IMR-90 (cell line): ENCODE measurements at regions not wholly inside any gene's neighbourhood (a gene's known extent, or its start where the extent isn't known, plus 50 kb on each side); places are given as distances from the start of the nearest gene placed in this dataset.

Experiments
- ATAC-seq: fragments of 200-7000 bp; cut with Tn5 transposase; 2 replicates; pipeline ENCODE4 v1.9.1; 2020; ENCODE audit warnings: low read depth, mild to moderate bottlenecking, moderate library complexity
- BruUV-seq: library from RNA; stranded (reverse); fragments of 400-500 nt; replicated peaks from 2 replicates; lab custom pipeline; 2021; lab: Mats Ljungman, UMichigan
- CTCF ChIA-PET: fragments of 300-600 bp; formaldehyde crosslinking; extraction: SDS; loops from one replicate; lab custom pipeline; 2021; ENCODE audit warnings: antibody characterized with exemption; lab: Yijun Ruan, JAX
- POLR2A ChIA-PET: fragments of 300-600 bp; sonication (Branson Sonifier 250); formaldehyde crosslinking; loops from one replicate; lab custom pipeline; 2022; ENCODE audit warnings: antibody characterized with exemption; ENCODE audit not compliant: unreplicated experiment; lab: Charles Lee
- DNase-seq: peaks from one replicate; pipeline ENCODE4 v3.0.0; 2013
- H2AFZ ChIP-seq: replicated peaks from 2 replicates; pipeline ENCODE3; 2013; ENCODE audit warnings: low read length, mild to moderate bottlenecking; ENCODE audit not compliant: poor library complexity
- H2AK5ac ChIP-seq: 2 replicates; pipeline ENCODE4 v1.6.1; 2013; ENCODE audit warnings: low read depth, low read length, inconsistent platforms
- H2AK9ac ChIP-seq: replicated peaks from 2 replicates; pipeline ENCODE3; 2013; ENCODE audit warnings: mild to moderate bottlenecking, low read depth, low read length, moderate library complexity; ENCODE audit not compliant: poor library complexity
- H2BK120ac ChIP-seq: 2 replicates; pipeline ENCODE4 v1.6.1; 2013; ENCODE audit warnings: low read depth, low read length, inconsistent platforms
- H2BK15ac ChIP-seq: 3 replicates; pipeline ENCODE4 v1.6.1; 2013; ENCODE audit warnings: low read depth, low read length, inconsistent platforms
- H2BK20ac ChIP-seq: 2 replicates; pipeline ENCODE4 v1.6.1; 2013; ENCODE audit warnings: low read depth, mild to moderate bottlenecking, inconsistent platforms, low read length, moderate library complexity
- H2BK5ac ChIP-seq: 2 replicates; pipeline ENCODE4 v1.6.1; 2013; ENCODE audit warnings: mild to moderate bottlenecking, low read depth, low read length, inconsistent platforms; ENCODE audit not compliant: poor library complexity, severe bottlenecking
- H3K14ac ChIP-seq: replicated peaks from 2 replicates; pipeline ENCODE4 v1.6.1; 2013; ENCODE audit warnings: low read depth, low read length, inconsistent platforms
- H3K18ac ChIP-seq: 2 replicates; pipeline ENCODE4 v1.6.1; 2013; ENCODE audit warnings: low read depth, low read length, control low read depth
- H3K23ac ChIP-seq: 2 replicates; pipeline ENCODE4 v1.6.1; 2013; ENCODE audit warnings: low read depth, low read length, inconsistent platforms
- H3K27ac ChIP-seq: 2 replicates; pipeline ENCODE4 v1.5.1; 2013; ENCODE audit warnings: mild to moderate bottlenecking, control low read depth, low read length; ENCODE audit not compliant: insufficient read depth
- H3K27me3 ChIP-seq: 2 replicates; pipeline ENCODE4 v1.6.1; 2013; ENCODE audit warnings: low read length; ENCODE audit not compliant: control insufficient read depth, insufficient read depth
- H3K36me3 ChIP-seq: 2 replicates; pipeline ENCODE4 v1.6.1; 2013; ENCODE audit warnings: low read length, mixed read lengths; ENCODE audit not compliant: control insufficient read depth, insufficient read depth
- H3K4ac ChIP-seq: 2 replicates; pipeline ENCODE4 v1.6.1; 2013; ENCODE audit warnings: low read depth, low read length, inconsistent platforms
- H3K4me1 ChIP-seq: 2 replicates; pipeline ENCODE4 v1.6.1; 2013; ENCODE audit warnings: low read length, mixed read lengths; ENCODE audit not compliant: control insufficient read depth, insufficient read depth
- H3K4me2 ChIP-seq: 2 replicates; pipeline ENCODE4 v1.6.1; 2013; ENCODE audit warnings: low read depth, mild to moderate bottlenecking, control low read depth, low read length, moderate library complexity
- H3K4me3 ChIP-seq: 2 replicates; pipeline ENCODE4 v1.5.1; 2013; ENCODE audit warnings: low read depth, mild to moderate bottlenecking, control low read depth, low read length, moderate library complexity; ENCODE audit not compliant: insufficient read depth
- H3K56ac ChIP-seq: 2 replicates; pipeline ENCODE4 v1.6.1; 2013; ENCODE audit warnings: low read length, inconsistent platforms; ENCODE audit not compliant: insufficient read depth; ENCODE audit errors: extremely low read depth
- H3K79me1 ChIP-seq, 2 experiments: 2 replicates each; pipeline ENCODE4 v1.6.1; 2013; ENCODE audit warnings: low read length in 2 of 2, inconsistent platforms in 1 of 2, low read depth in 1 of 2
- H3K9ac ChIP-seq: 2 replicates; pipeline ENCODE4 v1.6.1; 2013; ENCODE audit warnings: low read depth, low read length, control low read depth
- H3K9me1 ChIP-seq: 2 replicates; pipeline ENCODE4 v1.6.1; 2013; ENCODE audit warnings: low read length, inconsistent platforms; ENCODE audit not compliant: insufficient read depth
- H3K9me3 ChIP-seq: 2 replicates; pipeline ENCODE4 v1.6.1; 2013; ENCODE audit warnings: low read length; ENCODE audit not compliant: control insufficient read depth, insufficient read depth
- H4K20me1 ChIP-seq: 2 replicates; pipeline ENCODE4 v1.6.1; 2013; ENCODE audit warnings: low read length, inconsistent platforms; ENCODE audit not compliant: insufficient read depth
- H4K5ac ChIP-seq: 2 replicates; pipeline ENCODE4 v1.6.1; 2013; ENCODE audit warnings: mild to moderate bottlenecking, low read depth, low read length, control low read depth
- H4K8ac ChIP-seq, 2 experiments: 2 replicates each; pipeline ENCODE4 v1.6.1; 2013; ENCODE audit warnings: low read depth in 2 of 2, low read length in 2 of 2, control low read depth in 1 of 2, inconsistent platforms in 1 of 2
- H4K91ac ChIP-seq: 2 replicates; pipeline ENCODE4 v1.6.1; 2013; ENCODE audit warnings: low read depth, low read length, inconsistent platforms; ENCODE audit not compliant: insufficient read depth
- BHLHE40 ChIP-seq: fragments of 150-350 bp; IDR thresholded peaks from 2 replicates; pipeline ENCODE4 v1.6.1; 2016; ENCODE audit warnings: mild to moderate bottlenecking, low read depth, low read length
- CEBPB ChIP-seq: IDR thresholded peaks from 2 replicates; pipeline ENCODE4 v1.6.1; 2012; ENCODE audit warnings: low read depth, low read length, improper control_type of control experiment
- CHD1 ChIP-seq: IDR thresholded peaks from 2 replicates; pipeline ENCODE4 v1.6.1; 2012; ENCODE audit warnings: low read depth, low read length, improper control_type of control experiment
- MAFK ChIP-seq: IDR thresholded peaks from 2 replicates; pipeline ENCODE4 v1.6.1; 2012; ENCODE audit warnings: low read depth, low read length, improper control_type of control experiment
- MAZ ChIP-seq: IDR thresholded peaks from 2 replicates; pipeline ENCODE4 v1.6.1; 2012; ENCODE audit warnings: low read depth, mild to moderate bottlenecking, low read length, improper control_type of control experiment, moderate library complexity, borderline replicate concordance
- MXI1 ChIP-seq: IDR thresholded peaks from 2 replicates; pipeline ENCODE4 v1.6.1; 2012; ENCODE audit warnings: low read depth, mild to moderate bottlenecking, low read length, moderate library complexity, borderline replicate concordance
- RAD21 ChIP-seq: IDR thresholded peaks from 2 replicates; pipeline ENCODE4 v1.6.1; 2012; ENCODE audit warnings: low read length, improper control_type of control experiment
- RFX5 ChIP-seq: IDR thresholded peaks from 2 replicates; pipeline ENCODE4 v1.8.0; 2012; ENCODE audit warnings: low read depth, mild to moderate bottlenecking, low read length, moderate library complexity
- SMC3 ChIP-seq: fragments of 150-350 bp; IDR thresholded peaks from 2 replicates; pipeline ENCODE4 v1.6.1; 2016; ENCODE audit warnings: low read depth, mild to moderate bottlenecking, antibody characterized with exemption, low read length, moderate library complexity
- WGBS, 2 experiments: methylation state at CpG; one replicate each; pipeline versions ENCODE4 v1.1.5 to v1.1.7; 2013; ENCODE audit warnings: missing lambda C conversion rate in 2 of 2; ENCODE audit not compliant: insufficient read length in 1 of 2; ENCODE audit errors: extremely low coverage in 2 of 2; 5-methylcytosine and 5-hydroxymethylcytosine counted together
- dilution Hi-C: fragments of 300-500 bp; cut with HindIII; formaldehyde crosslinking; loops from one replicate; pipeline ENCODE4 v1.14.3; 2018; ENCODE audit warnings: low sequenced_read_pairs; ENCODE audit not compliant: unreplicated experiment
- in situ Hi-C: fragments of 300-500 bp; cut with MboI; formaldehyde crosslinking; loops from 3 replicates; pipeline ENCODE4 v1.14.3; 2019; ENCODE audit warnings: low sequenced_read_pairs, inconsistent platforms, mixed read lengths
- intact Hi-C: fragments of 100-400 bp; cut with micrococcal nuclease; formaldehyde crosslinking; loops from 2 replicates; pipeline ENCODE4 v1.10.0; 2022
- TF ChIP-seq, protein P1 (sequence below): fragments of 150-350 bp; IDR thresholded peaks from 2 replicates; pipeline ENCODE4 v1.6.1; 2017; ENCODE audit warnings: mild to moderate bottlenecking, antibody characterized with exemption, low read length, low read depth
- TF ChIP-seq, protein P2 (sequence below): fragments of 150-350 bp; IDR thresholded peaks from 2 replicates; pipeline ENCODE4 v1.6.1; 2016; ENCODE audit warnings: low read depth, mild to moderate bottlenecking, low read length, moderate library complexity, borderline replicate concordance

DNA sequence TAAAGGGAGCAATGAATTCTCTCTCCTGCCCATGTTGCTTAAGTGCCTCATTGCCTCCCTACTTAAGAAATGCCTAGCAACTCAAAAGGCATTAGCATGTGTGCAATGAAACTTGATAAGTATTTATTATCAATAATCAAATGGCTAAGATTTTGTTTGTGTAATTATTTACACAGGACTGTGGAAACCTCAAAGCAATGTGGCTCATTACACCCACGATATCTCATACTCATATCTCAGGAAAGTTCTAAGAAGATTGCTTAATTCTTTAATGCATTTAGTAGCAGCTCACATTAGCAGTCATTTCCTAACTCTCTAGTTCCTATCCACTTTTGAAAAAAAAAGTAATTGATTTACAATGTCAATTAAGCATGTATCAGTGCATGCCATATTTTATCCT lies 253.3 kb downstream of the DUSP10 start (continued):
- TF ChIP-seq, protein P1, sequence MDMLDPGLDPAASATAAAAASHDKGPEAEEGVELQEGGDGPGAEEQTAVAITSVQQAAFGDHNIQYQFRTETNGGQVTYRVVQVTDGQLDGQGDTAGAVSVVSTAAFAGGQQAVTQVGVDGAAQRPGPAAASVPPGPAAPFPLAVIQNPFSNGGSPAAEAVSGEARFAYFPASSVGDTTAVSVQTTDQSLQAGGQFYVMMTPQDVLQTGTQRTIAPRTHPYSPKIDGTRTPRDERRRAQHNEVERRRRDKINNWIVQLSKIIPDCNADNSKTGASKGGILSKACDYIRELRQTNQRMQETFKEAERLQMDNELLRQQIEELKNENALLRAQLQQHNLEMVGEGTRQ = no peak
- TF ChIP-seq, protein P2, sequence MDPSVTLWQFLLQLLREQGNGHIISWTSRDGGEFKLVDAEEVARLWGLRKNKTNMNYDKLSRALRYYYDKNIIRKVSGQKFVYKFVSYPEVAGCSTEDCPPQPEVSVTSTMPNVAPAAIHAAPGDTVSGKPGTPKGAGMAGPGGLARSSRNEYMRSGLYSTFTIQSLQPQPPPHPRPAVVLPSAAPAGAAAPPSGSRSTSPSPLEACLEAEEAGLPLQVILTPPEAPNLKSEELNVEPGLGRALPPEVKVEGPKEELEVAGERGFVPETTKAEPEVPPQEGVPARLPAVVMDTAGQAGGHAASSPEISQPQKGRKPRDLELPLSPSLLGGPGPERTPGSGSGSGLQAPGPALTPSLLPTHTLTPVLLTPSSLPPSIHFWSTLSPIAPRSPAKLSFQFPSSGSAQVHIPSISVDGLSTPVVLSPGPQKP = no peak
- no peak for TF ChIP-seq MXI1

DNA sequence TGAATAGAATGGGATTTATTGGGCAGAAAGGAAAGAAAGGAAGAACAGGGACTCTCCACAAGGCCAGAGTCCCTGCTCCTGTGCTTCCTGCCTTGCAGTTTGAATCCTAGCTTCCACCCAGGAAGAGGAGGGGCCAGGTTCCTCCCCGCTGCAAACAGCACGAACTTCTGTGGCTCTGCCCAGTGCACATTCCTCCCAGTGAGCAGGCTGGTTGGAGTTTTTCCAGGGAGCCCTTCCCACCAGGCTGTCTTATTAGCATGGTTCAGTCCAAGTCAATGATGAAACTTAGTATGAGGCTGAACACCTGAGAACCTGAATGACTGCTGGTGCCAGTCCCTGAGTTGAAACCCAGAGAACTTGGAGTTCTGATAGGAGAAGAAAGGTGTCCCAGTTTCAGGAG lies 247.2 kb downstream of the DUSP10 start:
- Histone ChIP-seq H3K9ac (no peak overlapping the region), H3K4me2 (no peak overlapping the region), H3K79me1 (no peaks in the 10 kb centered on the region), H2AK5ac (no peak overlapping the region), H4K20me1 (no peaks in the 10 kb centered on the region), H4K91ac (no peak overlapping the region), H2BK15ac (no peak overlapping the region), H2BK120ac (no peak overlapping the region), H3K27me3 (no peaks in the 10 kb centered on the region), H3K18ac (no peak overlapping the region), H3K27ac (no peak overlapping the region), H3K56ac (no peak overlapping the region), H3K36me3 (no peaks in the 10 kb centered on the region), H3K9me1 (no peaks in the 10 kb centered on the region), H3K23ac (no peak overlapping the region), H3K4ac (no peak overlapping the region), H2BK5ac (no peak overlapping the region), H3K9me3 (no peaks in the 10 kb centered on the region), H2AFZ (no peak overlapping the region), H3K4me3 (no peak overlapping the region), H4K8ac (0 out of 4 replicates have a peak overlapping the region, but pooled peaks of 1 of the 2 experiments have one; percentile 55), H4K5ac (no peak overlapping the region), H2BK20ac (no peak overlapping the region), H2AK9ac (no peak overlapping the region), H3K4me1 (peaks cover 2% of the 10 kb centered on the region; the same call in 1 of the 2 replicates), H3K14ac (no peak overlapping the region)
- dilution Hi-C loops = no loop called here
- intact Hi-C loops = no loop called here
- in situ Hi-C loops = no loop called here
- ATAC-seq (no peak), DNase-seq (peak; percentile 21)
- POLR2A ChIA-PET = no interaction called here
- no CpG with 5 or more reads among the region's 2 CpGs for WGBS, 2 experiments
- BruUV-seq = no TSS peak
- CTCF ChIA-PET = no interaction called here
- TF ChIP-seq CEBPB (no peak), BHLHE40 (no peak), RAD21 (no peak), CHD1 (no peak), MAFK (no peak), MAZ (no peak), SMC3 (no peak), RFX5 (no peak)
- TF ChIP-seq, protein P2 = no peak
- TF ChIP-seq, protein P1 = no peak
